Glomerular visceral epithelial cell (primary cell): ENCODE measurements at regions not wholly inside any gene's neighbourhood (a gene's known extent, or its start where the extent isn't known, plus 50 kb on each side); places are given as distances from the start of the nearest gene placed in this dataset.
"Not testable (repeated sequence)": the region's sequence is repeated elsewhere in the genome, so short reads cannot be mapped to it uniquely, and the experiment has no call there.

Experiments
- DNase-seq: peaks from one replicate; pipeline ENCODE4 v3.0.0-alpha.2; 2016; ENCODE audit errors: extremely low spot score

- DNase-seq: no peak
These were observed 424.3 kb upstream of the ACVR2A start for GRCh38 chr2:147420517-147420916.

- DNase-seq: peak; percentile 37
These were observed 428.7 kb upstream of the ACVR2A start for GRCh38 chr2:147416099-147416498.

- not testable (repeated sequence) for DNase-seq
These were observed 430.2 kb upstream of the ACVR2A start for GRCh38 chr2:147414656-147415055.

GRCh38 chr2:147408357-147408756, 436.5 kb upstream of the ACVR2A start:
- DNase-seq: no peak

- no peak for DNase-seq
These were observed 439.2 kb upstream of the ACVR2A start for GRCh38 chr2:147405651-147406050.

- no peak for DNase-seq
These were observed 445.8 kb upstream of the ACVR2A start for GRCh38 chr2:147398996-147399395.

GRCh38 chr2:147398301-147398700, 446.5 kb upstream of the ACVR2A start:
- DNase-seq: no peak

GRCh38 chr2:147396890-147397289, 447.9 kb upstream of the ACVR2A start:
- DNase-seq: no peak

GRCh38 chr2:147394179-147394790, 450.5 kb upstream of the ACVR2A start:
- DNase-seq: no peak

GRCh38 chr2:147392180-147392579, 452.6 kb upstream of the ACVR2A start:
- DNase-seq: no peak

- DNase-seq: no peak
These were observed 454.4 kb upstream of the ACVR2A start for GRCh38 chr2:147390475-147390874.

- DNase-seq: no peak
These were observed 455.6 kb upstream of the ACVR2A start for GRCh38 chr2:147389218-147389617.

- no peak for DNase-seq
These were observed 456.6 kb upstream of the ACVR2A start for GRCh38 chr2:147388217-147388616.

GRCh38 chr2:147386284-147386683, 458.5 kb upstream of the ACVR2A start:
- no peak for DNase-seq

- DNase-seq: no peak
These were observed 459.2 kb upstream of the ACVR2A start for GRCh38 chr2:147385600-147385999.

- no peak for DNase-seq
These were observed 460.2 kb upstream of the ACVR2A start for GRCh38 chr2:147384659-147385058.

- DNase-seq: peak; percentile 11
These were observed 462.4 kb upstream of the ACVR2A start for GRCh38 chr2:147382322-147382948.

- no peak for DNase-seq
These were observed 466.4 kb upstream of the ACVR2A start for GRCh38 chr2:147378403-147378802.

GRCh38 chr2:147375073-147375472, 469.8 kb upstream of the ACVR2A start:
- DNase-seq: no peak

GRCh38 chr2:147374423-147374811, 470.4 kb upstream of the ACVR2A start:
- no peak for DNase-seq

- DNase-seq: no peak
These were observed 470.9 kb upstream of the ACVR2A start for GRCh38 chr2:147373800-147374422.

GRCh38 chr2:147368306-147368705, 476.5 kb upstream of the ACVR2A start:
- no peak for DNase-seq

- no peak for DNase-seq
These were observed 478.6 kb upstream of the ACVR2A start for GRCh38 chr2:147366279-147366678.
